ENCODE measurements at regions not wholly inside any gene's neighbourhood (a gene's known extent, or its start where the extent isn't known, plus 50 kb on each side); places are given as distances from the start of the nearest gene placed in this dataset.

DNA sequence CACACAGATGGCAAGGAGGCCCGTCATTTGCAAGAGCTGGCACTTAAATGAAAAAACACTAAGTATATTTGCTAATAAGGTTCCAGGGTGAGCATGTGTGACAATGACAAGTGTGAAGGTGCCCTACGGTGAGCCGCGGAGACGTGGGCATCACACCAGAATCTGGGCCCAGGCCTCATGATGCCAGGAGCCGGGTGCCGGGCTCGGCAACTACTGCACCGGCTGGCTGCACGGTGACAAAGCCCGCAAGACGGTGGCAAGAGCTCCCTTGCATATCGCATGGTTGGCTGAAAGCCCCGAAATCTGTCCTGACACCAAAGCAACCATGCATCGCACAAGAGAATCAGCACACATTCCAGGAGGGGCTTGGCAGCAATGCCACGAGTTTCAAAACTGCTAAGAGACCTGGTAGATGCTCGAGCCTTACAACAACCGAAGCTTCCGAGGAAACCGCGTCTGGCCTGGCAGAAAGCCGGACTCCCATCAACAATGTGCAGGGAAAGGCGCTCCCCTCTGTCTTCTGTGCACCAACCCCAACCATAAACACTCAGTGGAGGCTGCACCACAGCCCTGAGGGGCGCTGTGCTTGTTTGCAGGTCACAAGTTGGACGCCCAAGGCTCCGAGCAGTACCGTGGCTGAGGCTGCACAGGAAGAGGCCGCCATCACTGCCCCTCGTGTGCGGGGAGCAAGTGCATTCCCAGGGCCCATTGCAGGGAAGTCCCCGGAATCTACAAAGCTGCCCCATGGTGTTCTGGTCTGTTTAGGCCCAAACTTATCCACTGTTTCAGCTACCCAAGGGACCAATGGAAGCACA, 339.7 kb downstream of the CTTN start:
- 89 to 92% (median 90%) methylated on average over 30 to 31 of the region's 31 CpGs for WGBS, 3 donors
- TF ChIP-seq EP300 (IDR thresholded peaks at IDR 0.05) = no peak
- TF ChIP-seq, protein P1, sequence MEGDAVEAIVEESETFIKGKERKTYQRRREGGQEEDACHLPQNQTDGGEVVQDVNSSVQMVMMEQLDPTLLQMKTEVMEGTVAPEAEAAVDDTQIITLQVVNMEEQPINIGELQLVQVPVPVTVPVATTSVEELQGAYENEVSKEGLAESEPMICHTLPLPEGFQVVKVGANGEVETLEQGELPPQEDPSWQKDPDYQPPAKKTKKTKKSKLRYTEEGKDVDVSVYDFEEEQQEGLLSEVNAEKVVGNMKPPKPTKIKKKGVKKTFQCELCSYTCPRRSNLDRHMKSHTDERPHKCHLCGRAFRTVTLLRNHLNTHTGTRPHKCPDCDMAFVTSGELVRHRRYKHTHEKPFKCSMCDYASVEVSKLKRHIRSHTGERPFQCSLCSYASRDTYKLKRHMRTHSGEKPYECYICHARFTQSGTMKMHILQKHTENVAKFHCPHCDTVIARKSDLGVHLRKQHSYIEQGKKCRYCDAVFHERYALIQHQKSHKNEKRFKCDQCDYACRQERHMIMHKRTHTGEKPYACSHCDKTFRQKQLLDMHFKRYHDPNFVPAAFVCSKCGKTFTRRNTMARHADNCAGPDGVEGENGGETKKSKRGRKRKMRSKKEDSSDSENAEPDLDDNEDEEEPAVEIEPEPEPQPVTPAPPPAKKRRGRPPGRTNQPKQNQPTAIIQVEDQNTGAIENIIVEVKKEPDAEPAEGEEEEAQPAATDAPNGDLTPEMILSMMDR (IDR thresholded peaks at IDR 0.05) = no peak
- TF ChIP-seq POLR2A (IDR thresholded peaks at IDR 0.05) = no peak
- Histone ChIP-seq H3K27ac (no peak overlapping the region), H3K36me3 (no peaks in the 10 kb centered on the region), H3K4me3 (no peak overlapping the region), H3K4me1 (ENCODE audit: insufficient read depth) (no peaks in the 10 kb centered on the region), H3K9me3 (no peaks in the 10 kb centered on the region), H3K27me3 (no peaks in the 10 kb centered on the region)
- no peak for DNase-seq
- intact Hi-C loops (cut with DNase I) = no loop called here

DNA sequence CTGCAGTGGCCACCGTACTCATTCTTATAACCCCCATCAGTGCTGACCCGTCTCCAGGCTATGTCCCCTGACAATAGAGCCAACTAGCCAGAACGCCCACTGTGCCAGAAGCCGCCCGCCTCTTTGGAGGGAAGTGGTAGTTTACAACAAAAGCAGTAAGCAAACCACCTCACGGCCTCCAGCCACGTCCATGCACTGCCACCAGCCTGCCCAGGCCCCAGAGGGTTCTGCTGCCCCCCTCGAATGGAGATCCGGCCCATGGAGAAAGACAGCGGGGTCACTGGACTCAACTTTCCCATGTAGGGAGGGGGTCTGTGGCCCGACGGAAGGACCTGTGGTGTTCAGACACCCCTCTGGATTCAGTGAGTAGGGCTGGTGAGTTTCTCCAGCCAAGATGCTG, 340.3 kb downstream of the CTTN start:
- H3K27ac ChIP-seq = no peak overlapping the region
- no peaks in the 10 kb centered on the region for H3K9me3 ChIP-seq
- H3K4me3 ChIP-seq = no peak overlapping the region
- H3K36me3 ChIP-seq = no peaks in the 10 kb centered on the region
- no peaks in the 10 kb centered on the region for H3K4me1 ChIP-seq (ENCODE audit: insufficient read depth)
- no peak for DNase-seq
- 87 to 94% (median 89%) methylated on average over 12 of the region's 12 CpGs for WGBS, 3 donors
- TF ChIP-seq EP300 (IDR thresholded peaks at IDR 0.05) (no peak), POLR2A (IDR thresholded peaks at IDR 0.05) (no peak)
- TF ChIP-seq, protein P1 (IDR thresholded peaks at IDR 0.05) = no peak
- intact Hi-C loops (cut with DNase I) = no loop called here
- H3K27me3 ChIP-seq = no peaks in the 10 kb centered on the region

DNA sequence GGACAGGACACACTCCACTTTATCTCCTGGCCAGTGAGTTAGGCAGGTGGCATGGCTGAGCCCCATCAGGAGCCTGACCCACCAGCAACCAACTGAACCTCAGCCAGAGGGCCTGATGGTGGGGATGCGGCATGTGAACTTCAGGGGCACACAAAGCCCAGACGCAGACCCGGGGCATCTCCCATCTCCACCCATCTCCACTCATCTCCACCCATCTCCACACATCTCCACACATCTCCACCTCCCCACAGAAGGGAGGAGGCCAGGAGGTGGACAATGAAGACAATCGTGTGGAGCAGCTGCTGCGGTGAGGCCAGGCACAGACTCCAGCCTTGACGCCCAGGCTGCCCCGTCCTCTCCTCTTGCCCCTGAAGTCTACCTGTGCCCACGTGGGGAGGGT, 340.8 kb downstream of the CTTN start:
- Histone ChIP-seq H3K27me3 (no peaks in the 10 kb centered on the region), H3K27ac (no peak overlapping the region), H3K4me3 (no peak overlapping the region), H3K36me3 (no peaks in the 10 kb centered on the region), H3K4me1 (ENCODE audit: insufficient read depth) (no peaks in the 10 kb centered on the region), H3K9me3 (no peaks in the 10 kb centered on the region)
- no peak for DNase-seq
- TF ChIP-seq, protein P1 (IDR thresholded peaks at IDR 0.05) = no peak
- TF ChIP-seq EP300 (IDR thresholded peaks at IDR 0.05) (no peak), POLR2A (IDR thresholded peaks at IDR 0.05) (no peak)
- intact Hi-C loops (cut with DNase I) = no loop called here
- WGBS, 3 donors = 87 to 90% (median 88%) methylated on average over 8 of the region's 8 CpGs

DNA sequence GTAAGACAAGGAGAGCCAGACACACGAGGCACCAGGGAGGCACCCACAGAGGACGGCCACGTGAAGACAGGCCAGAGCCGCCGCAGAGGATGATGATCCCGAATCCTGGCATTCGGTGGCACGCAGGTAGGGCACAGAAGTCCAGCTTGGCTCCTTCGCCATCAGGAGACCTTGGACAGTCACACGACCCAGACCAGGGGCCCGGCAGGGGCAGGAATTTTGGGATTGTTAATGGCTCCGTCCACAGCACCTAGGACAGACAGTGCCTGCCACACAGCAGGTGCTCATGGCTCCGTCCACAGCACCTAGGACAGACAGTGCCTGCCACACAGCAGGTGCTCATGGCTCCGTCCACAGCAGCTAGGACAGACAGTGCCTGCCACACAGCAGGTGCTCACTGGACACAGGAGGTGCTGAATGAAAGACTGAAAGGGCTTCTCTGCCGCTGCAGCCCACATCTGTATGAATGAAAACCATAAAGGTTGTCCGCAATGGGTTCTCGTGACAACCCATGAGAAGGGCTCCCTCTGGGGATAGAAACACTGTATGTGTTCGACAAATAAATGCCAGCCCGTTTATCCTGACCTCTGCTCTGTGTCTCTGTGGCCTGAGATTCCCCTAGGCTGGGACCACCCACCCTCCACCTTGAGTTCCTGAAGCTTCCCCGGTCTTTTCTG, 341.6 kb downstream of the CTTN start:
- WGBS, 3 donors = 66 to 75% (median 74%) methylated on average over 20 of the region's 20 CpGs
- H3K4me3 ChIP-seq = no peak overlapping the region
- no peaks in the 10 kb centered on the region for H3K36me3 ChIP-seq
- no peaks in the 10 kb centered on the region for H3K27me3 ChIP-seq
- intact Hi-C loops (cut with DNase I) = no loop called here
- no peaks in the 10 kb centered on the region for H3K9me3 ChIP-seq
- H3K27ac ChIP-seq = no peak overlapping the region
- no peak for DNase-seq
- H3K4me1 ChIP-seq (ENCODE audit: insufficient read depth) = no peaks in the 10 kb centered on the region
- TF ChIP-seq POLR2A (IDR thresholded peaks at IDR 0.05) (no peak), EP300 (IDR thresholded peaks at IDR 0.05) (no peak)
- TF ChIP-seq, protein P1 (IDR thresholded peaks at IDR 0.05) = no peak

Data from ovary (tissue), 7 donors.